ENCODE measurements at regions not wholly inside any gene's neighbourhood (a gene's known extent, or its start where the extent isn't known, plus 50 kb on each side); places are given as distances from the start of the nearest gene placed in this dataset.
"Not testable (repeated sequence)": the region's sequence is repeated elsewhere in the genome, so short reads cannot be mapped to it uniquely, and the experiment has no call there.

GRCh38 chr3:191135175-191135574 lies 63.9 kb upstream of the OSTN start:
- CTCF ChIA-PET = no interaction called here
- no peaks in the 10 kb centered on the region for H3K9me3 ChIP-seq
- no peaks in the 10 kb centered on the region for H3K27me3 Mint-ChIP-seq
- H3K4me1 Mint-ChIP-seq = no peaks in the 10 kb centered on the region
- no peaks in the 10 kb centered on the region for H3K27me3 ChIP-seq (replicated peaks in 1 of 2; ENCODE audit: control insufficient read depth in 2 of 2, extremely low read depth in 1 of 2, insufficient read depth in 2 of 2, low read length in 1 of 2)
- no peak overlapping the region for H3K4me3 ChIP-seq (ENCODE audit: control insufficient read depth in 1 of 2, extremely low read depth in 1 of 2, low read length in 1 of 2)
- POLR2A ChIA-PET = no interaction called here
- H3K4me1 ChIP-seq (ENCODE audit: control insufficient read depth in 1 of 2, extremely low read depth in 1 of 2, insufficient read depth in 2 of 2, low read length in 2 of 2) = no peaks in the 10 kb centered on the region
- DNase-seq = no peak
- peaks cover 0 to 18% (median 11%) of the 10 kb centered on the region in 3 donors for H3K9me3 Mint-ChIP-seq
- H3K36me3 ChIP-seq (ENCODE audit: control insufficient read depth in 2 of 2, extremely low read depth in 1 of 2, insufficient read depth in 1 of 2, low read length in 1 of 2) = no peaks in the 10 kb centered on the region
- no CpG with 5 or more reads among the region's 2 CpGs for WGBS (ENCODE audit: insufficient coverage)
- H3K27ac ChIP-seq (ENCODE audit: low read length) = no peak overlapping the region
- H3K27ac Mint-ChIP-seq = no peak overlapping the region
- no peak overlapping the region for H3K4me3 Mint-ChIP-seq
- ATAC-seq (replicated peaks in 1 of 4) = no peak
- no peaks in the 10 kb centered on the region for H3K36me3 Mint-ChIP-seq

GRCh38 chr3:191133359-191133758 lies 65.7 kb upstream of the OSTN start:
- Mint-ChIP-seq H3K9me3 (peaks cover 0 to 16% (median 11%) of the 10 kb centered on the region in 3 donors), H3K4me3 (no peak overlapping the region), H3K27ac (no peak overlapping the region), H3K36me3 (no peaks in the 10 kb centered on the region), H3K27me3 (no peaks in the 10 kb centered on the region), H3K4me1 (no peaks in the 10 kb centered on the region)
- WGBS (ENCODE audit: insufficient coverage) = 90% methylated on average over 3 of the region's 5 CpGs
- H3K36me3 ChIP-seq (ENCODE audit: control insufficient read depth in 2 of 2, extremely low read depth in 1 of 2, insufficient read depth in 1 of 2, low read length in 1 of 2) = no peaks in the 10 kb centered on the region
- ChIA-PET POLR2A (no interaction called here), CTCF (interaction anchor here (0.7 kb wide), 2 partner anchors 10 to 1987 kb away, joined by 3 read pairs; no protein-coding TSS in a partner anchor)
- DNase-seq = no peak
- H3K4me3 ChIP-seq (ENCODE audit: control insufficient read depth in 1 of 2, extremely low read depth in 1 of 2, low read length in 1 of 2) = no peak overlapping the region
- no peaks in the 10 kb centered on the region for H3K27me3 ChIP-seq (replicated peaks in 1 of 2; ENCODE audit: control insufficient read depth in 2 of 2, extremely low read depth in 1 of 2, insufficient read depth in 2 of 2, low read length in 1 of 2)
- H3K4me1 ChIP-seq (ENCODE audit: control insufficient read depth in 1 of 2, extremely low read depth in 1 of 2, insufficient read depth in 2 of 2, low read length in 2 of 2) = no peaks in the 10 kb centered on the region
- no peak overlapping the region for H3K27ac ChIP-seq (ENCODE audit: low read length)
- no peak for ATAC-seq (replicated peaks in 1 of 4)
- H3K9me3 ChIP-seq = no peaks in the 10 kb centered on the region

- Histone ChIP-seq H3K4me3 (ENCODE audit: control insufficient read depth in 1 of 2, extremely low read depth in 1 of 2, low read length in 1 of 2) (no peak overlapping the region), H3K4me1 (ENCODE audit: control insufficient read depth in 1 of 2, extremely low read depth in 1 of 2, insufficient read depth in 2 of 2, low read length in 2 of 2) (no peaks in the 10 kb centered on the region), H3K36me3 (ENCODE audit: control insufficient read depth in 2 of 2, extremely low read depth in 1 of 2, insufficient read depth in 1 of 2, low read length in 1 of 2) (no peaks in the 10 kb centered on the region), H3K27ac (ENCODE audit: low read length) (no peak overlapping the region), H3K27me3 (replicated peaks in 1 of 2; ENCODE audit: control insufficient read depth in 2 of 2, extremely low read depth in 1 of 2, insufficient read depth in 2 of 2, low read length in 1 of 2) (no peaks in the 10 kb centered on the region), H3K9me3 (no peaks in the 10 kb centered on the region)
- H3K4me1 Mint-ChIP-seq = no peaks in the 10 kb centered on the region
- H3K4me3 Mint-ChIP-seq = no peak overlapping the region
- DNase-seq = no peak
- CTCF ChIA-PET = no interaction called here
- H3K36me3 Mint-ChIP-seq = no peaks in the 10 kb centered on the region
- peaks cover 0 to 10% (median 8%) of the 10 kb centered on the region in 3 donors for H3K9me3 Mint-ChIP-seq
- POLR2A ChIA-PET = no interaction called here
- no peak overlapping the region for H3K27ac Mint-ChIP-seq
- no peak for ATAC-seq (replicated peaks in 1 of 4)
- H3K27me3 Mint-ChIP-seq = no peaks in the 10 kb centered on the region
- 100% methylated on average over 1 of the region's 4 CpGs for WGBS (ENCODE audit: insufficient coverage)
These were observed 67.7 kb upstream of the OSTN start for GRCh38 chr3:191131305-191131704.

- ATAC-seq (replicated peaks in 1 of 4) = not testable (repeated sequence)
These were observed 74.2 kb upstream of the OSTN start for GRCh38 chr3:191124891-191125290.

DNA sequence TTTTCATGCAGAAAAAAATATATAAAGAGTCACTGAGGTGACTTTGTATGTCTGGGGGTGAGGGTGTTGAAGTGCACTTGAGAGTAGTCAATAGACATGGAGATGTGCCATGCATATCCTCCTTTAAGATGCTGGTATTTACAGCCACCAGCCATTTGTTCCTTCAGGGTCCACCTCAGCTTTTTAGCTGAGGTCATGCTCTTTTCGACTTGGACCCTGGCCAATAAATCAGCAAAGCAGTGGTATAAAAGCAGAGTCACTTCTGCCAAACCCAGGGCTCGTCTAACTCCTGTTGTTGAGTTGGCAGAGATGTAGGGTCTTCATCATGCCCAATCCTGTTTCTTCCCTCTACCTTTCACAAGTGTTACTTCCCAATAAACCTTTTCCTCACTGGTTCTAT lies 75.1 kb upstream of the OSTN start:
- DNase-seq (no peak), ATAC-seq (replicated peaks in 1 of 4) (no peak)
- no peaks in the 10 kb centered on the region for H3K4me1 Mint-ChIP-seq
- Histone ChIP-seq H3K27ac (ENCODE audit: low read length) (no peak overlapping the region), H3K4me1 (ENCODE audit: control insufficient read depth in 1 of 2, extremely low read depth in 1 of 2, insufficient read depth in 2 of 2, low read length in 2 of 2) (no peaks in the 10 kb centered on the region), H3K9me3 (no peaks in the 10 kb centered on the region), H3K27me3 (replicated peaks in 1 of 2; ENCODE audit: control insufficient read depth in 2 of 2, extremely low read depth in 1 of 2, insufficient read depth in 2 of 2, low read length in 1 of 2) (no peaks in the 10 kb centered on the region), H3K36me3 (ENCODE audit: control insufficient read depth in 2 of 2, extremely low read depth in 1 of 2, insufficient read depth in 1 of 2, low read length in 1 of 2) (no peaks in the 10 kb centered on the region), H3K4me3 (ENCODE audit: control insufficient read depth in 1 of 2, extremely low read depth in 1 of 2, low read length in 1 of 2) (no peak overlapping the region)
- 0% methylated on average over 1 of the region's 2 CpGs for WGBS (ENCODE audit: insufficient coverage)
- H3K4me3 Mint-ChIP-seq = no peak overlapping the region
- H3K27me3 Mint-ChIP-seq = no peaks in the 10 kb centered on the region
- ChIA-PET POLR2A (no interaction called here), CTCF (no interaction called here)
- H3K9me3 Mint-ChIP-seq = peaks cover 0 to 5% (median 0%) of the 10 kb centered on the region in 3 donors
- no peak overlapping the region for H3K27ac Mint-ChIP-seq
- no peaks in the 10 kb centered on the region for H3K36me3 Mint-ChIP-seq

More at GRCh38 chr3:191124891-191125290, 74.2 kb upstream of the OSTN start:
- H3K4me1 ChIP-seq (ENCODE audit: control insufficient read depth in 1 of 2, extremely low read depth in 1 of 2, insufficient read depth in 2 of 2, low read length in 2 of 2); H3K4me3 Mint-ChIP-seq; H3K4me3 ChIP-seq (ENCODE audit: control insufficient read depth in 1 of 2, extremely low read depth in 1 of 2, low read length in 1 of 2); CTCF ChIA-PET; H3K9me3 ChIP-seq; H3K36me3 ChIP-seq (ENCODE audit: control insufficient read depth in 2 of 2, extremely low read depth in 1 of 2, insufficient read depth in 1 of 2, low read length in 1 of 2); POLR2A ChIA-PET; H3K9me3 Mint-ChIP-seq; H3K27me3 Mint-ChIP-seq; H3K27me3 ChIP-seq (replicated peaks in 1 of 2; ENCODE audit: control insufficient read depth in 2 of 2, extremely low read depth in 1 of 2, insufficient read depth in 2 of 2, low read length in 1 of 2); H3K27ac Mint-ChIP-seq; H3K27ac ChIP-seq (ENCODE audit: low read length); H3K4me1 Mint-ChIP-seq; DNase-seq; H3K36me3 Mint-ChIP-seq: not testable (repeated sequence)
- WGBS (ENCODE audit: insufficient coverage) = 97% methylated on average over 21 of the region's 30 CpGs

DNA sequence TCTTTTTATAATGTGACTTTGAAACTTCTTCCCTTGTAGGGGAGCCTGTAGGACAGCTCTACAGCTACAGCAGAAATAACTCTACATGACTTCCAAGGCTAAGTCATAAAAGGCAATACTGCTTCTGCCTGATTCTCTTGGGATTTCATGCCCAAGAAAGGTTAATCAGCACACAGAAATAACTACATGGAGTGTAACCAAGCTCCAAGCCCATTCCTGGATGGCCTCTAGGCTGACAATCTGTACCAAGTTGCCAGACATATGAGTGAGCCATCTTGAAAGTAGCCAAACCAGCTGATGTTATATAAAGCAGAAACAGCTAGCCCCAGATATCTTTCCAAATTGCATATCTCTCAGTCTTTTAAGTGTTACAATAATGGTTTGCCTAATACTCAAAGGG lies 75.8 kb upstream of the OSTN start:
- ChIA-PET POLR2A (no interaction called here), CTCF (interaction anchor here in 1 of 2 donors (0.5 to 0.6 kb wide), 2 partner anchors 10 to 1454 kb away, joined by 3 read pairs; no protein-coding TSS in a partner anchor)
- DNase-seq (no peak), ATAC-seq (replicated peaks in 1 of 4) (no peak)
- H3K36me3 ChIP-seq (ENCODE audit: control insufficient read depth in 2 of 2, extremely low read depth in 1 of 2, insufficient read depth in 1 of 2, low read length in 1 of 2) = no peaks in the 10 kb centered on the region
- no peaks in the 10 kb centered on the region for H3K27me3 Mint-ChIP-seq
- no peaks in the 10 kb centered on the region for H3K9me3 ChIP-seq
- H3K27ac ChIP-seq (ENCODE audit: low read length) = no peak overlapping the region
- H3K27me3 ChIP-seq (replicated peaks in 1 of 2; ENCODE audit: control insufficient read depth in 2 of 2, extremely low read depth in 1 of 2, insufficient read depth in 2 of 2, low read length in 1 of 2) = no peaks in the 10 kb centered on the region
- H3K4me1 ChIP-seq (ENCODE audit: control insufficient read depth in 1 of 2, extremely low read depth in 1 of 2, insufficient read depth in 2 of 2, low read length in 2 of 2) = no peaks in the 10 kb centered on the region
- H3K4me3 ChIP-seq (ENCODE audit: control insufficient read depth in 1 of 2, extremely low read depth in 1 of 2, low read length in 1 of 2) = no peak overlapping the region
- no peak overlapping the region for H3K4me3 Mint-ChIP-seq
- no peaks in the 10 kb centered on the region for H3K4me1 Mint-ChIP-seq
- H3K36me3 Mint-ChIP-seq = no peaks in the 10 kb centered on the region
- no peak overlapping the region for H3K27ac Mint-ChIP-seq
- peaks cover 0 to 5% (median 0%) of the 10 kb centered on the region in 3 donors for H3K9me3 Mint-ChIP-seq

Data from T-cell (primary cell).